Endometrial microvascular endothelial cells (primary cell): ENCODE measurements at regions not wholly inside any gene's neighbourhood (a gene's known extent, or its start where the extent isn't known, plus 50 kb on each side); places are given as distances from the start of the nearest gene placed in this dataset.
"Not testable (repeated sequence)": the region's sequence is repeated elsewhere in the genome, so short reads cannot be mapped to it uniquely, and the experiment has no call there.

Experiments
- in situ Hi-C: cut with HindIII; loops from 2 replicates; pipeline ENCODE4 v1.10.0; 2017; ENCODE audit warnings: low sequenced_read_pairs, low pct_unique_long_range_greater_than_20kb; ENCODE audit errors: inconsistent ontology term

DNA sequence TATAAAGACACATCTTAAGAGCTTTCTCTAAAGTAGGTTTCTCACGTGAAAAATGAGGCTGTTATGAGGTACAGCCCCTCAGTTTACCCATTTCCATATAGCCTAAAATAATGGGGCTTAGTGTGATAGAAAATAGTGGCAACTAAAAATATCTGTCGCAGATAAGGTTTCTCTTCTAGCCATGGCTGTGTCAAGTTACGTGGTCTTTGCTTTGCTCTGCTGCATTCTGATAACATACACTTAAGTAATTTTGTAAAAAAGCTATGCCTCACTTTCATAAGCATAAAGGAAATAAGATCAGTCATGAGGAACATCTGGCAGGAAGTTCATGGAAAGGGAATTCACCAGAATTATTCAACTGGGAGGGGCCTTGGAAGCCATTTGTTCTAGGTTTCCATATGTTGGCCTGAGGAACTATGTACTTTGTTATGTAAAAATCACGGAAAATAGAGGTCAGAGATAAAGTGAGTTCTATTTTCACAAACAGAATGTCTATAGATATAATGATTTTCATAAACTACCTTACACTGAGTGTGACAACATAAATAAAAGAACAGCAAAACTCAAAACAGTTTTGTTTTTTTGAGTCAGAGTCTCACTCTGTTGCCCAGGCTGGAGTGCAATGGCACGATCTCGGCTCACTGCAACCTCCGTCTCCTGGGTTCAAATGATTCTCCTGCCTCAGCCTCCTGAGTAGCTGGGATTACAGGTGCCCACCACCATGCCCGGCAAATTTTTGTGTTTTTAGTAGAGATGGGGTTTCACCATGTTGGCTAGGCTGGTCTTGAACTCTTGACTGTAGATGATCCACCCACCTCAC, 195.6 kb upstream of the KRR1 start:
- in situ Hi-C loops = loop anchor here (25.0 kb wide), 1 partner anchor 330 kb away; the partner anchor contains the start of gene PHLDA1

- in situ Hi-C loops = loop anchor here (25.0 kb wide), 1 partner anchor 331 kb away; the partner anchor contains the start of gene PHLDA1
These were observed 194.6 kb upstream of the KRR1 start for GRCh38 chr12:75705749-75706711.

DNA sequence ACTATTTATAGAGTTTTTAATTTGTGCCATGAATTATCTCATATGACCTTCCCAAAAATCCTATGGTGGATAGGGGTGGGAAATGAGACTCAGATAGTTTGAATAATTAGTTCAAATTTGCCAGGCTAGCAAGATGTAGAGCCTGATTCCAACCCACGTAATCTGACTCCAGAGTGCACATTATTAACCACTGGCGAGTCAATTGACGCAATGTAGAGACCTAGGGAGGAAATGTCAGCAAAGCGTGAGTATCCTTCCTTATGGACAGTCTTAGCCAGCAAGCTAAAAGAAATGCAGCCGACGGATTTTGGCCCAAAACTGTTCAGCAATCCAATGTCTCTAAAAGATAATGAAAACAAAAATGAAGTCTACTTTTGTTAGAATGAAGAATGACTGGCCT, 193.3 kb upstream of the KRR1 start:
- in situ Hi-C loops = loop anchor here (25.0 kb wide), 1 partner anchor 333 kb away; the partner anchor contains the start of gene PHLDA1

DNA sequence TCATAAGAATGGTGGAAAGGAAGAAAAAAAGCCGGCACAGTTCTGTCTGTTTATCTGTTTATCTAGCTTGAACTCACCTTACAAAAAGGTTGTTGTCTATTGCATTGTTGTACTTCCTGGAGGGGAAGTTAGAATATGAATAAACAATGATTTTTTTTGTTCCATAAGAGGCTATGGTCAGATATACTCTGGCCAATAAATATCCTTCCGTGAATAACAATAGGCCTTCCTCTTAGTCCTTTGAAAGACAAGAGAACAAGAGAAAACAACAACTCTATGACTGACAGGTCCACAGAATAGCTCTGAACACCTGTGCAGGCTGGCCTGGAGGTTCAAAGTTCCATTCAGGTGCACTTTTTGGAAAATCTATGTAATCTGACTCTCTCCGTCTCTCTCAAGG, 192.8 kb upstream of the KRR1 start:
- in situ Hi-C loops = loop anchor here (25.0 kb wide), 1 partner anchor 333 kb away; the partner anchor contains the start of gene PHLDA1

DNA sequence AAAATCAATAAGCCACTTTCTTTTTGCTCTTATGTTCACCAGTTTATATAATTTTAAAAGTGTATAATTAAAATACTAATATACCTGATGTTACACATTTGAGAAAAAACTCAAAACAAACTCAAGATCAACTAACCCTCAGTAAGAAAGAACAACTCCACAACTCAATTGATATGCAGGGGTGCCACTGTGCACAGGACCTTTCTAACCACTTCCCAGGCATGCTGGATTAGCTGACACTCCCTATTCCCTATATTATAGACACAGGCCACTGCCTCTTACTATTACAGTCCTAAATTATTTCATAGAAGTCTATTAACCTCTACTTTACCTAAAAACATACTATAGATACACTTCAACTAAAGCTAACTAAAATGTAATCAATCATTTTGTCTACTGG, 191.7 kb upstream of the KRR1 start:
- in situ Hi-C loops = loop anchor here (25.0 kb wide), 1 partner anchor 334 kb away; the partner anchor contains the start of gene PHLDA1

DNA sequence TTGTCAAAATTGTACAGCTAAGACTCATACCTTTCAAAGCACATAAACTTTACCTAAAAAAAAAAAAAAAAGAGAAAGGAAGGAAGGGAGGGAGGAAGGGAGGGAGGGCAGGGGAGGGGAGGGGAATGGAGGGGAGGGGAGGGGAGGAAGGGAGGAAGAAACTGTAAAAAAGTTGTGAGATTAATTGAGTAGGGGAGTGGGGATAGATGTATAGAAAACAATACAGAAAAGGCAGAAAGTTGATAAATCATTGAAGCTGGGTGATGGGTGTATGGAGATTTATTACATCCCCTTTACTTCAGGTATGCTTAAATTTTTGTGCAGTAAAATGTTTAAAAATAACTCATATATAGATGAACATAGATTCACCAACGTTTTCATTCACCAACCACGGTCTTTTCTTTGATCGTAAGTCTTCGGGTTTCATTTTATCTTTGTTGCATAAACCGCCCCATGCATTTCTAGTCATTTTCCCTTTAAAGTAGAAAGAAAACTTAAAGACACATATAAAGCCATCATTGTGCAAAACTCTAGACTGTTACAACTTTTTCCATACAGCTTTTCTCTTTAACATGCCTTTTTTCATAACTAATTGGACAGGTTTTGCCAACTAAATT, 191.2 kb upstream of the KRR1 start:
- in situ Hi-C loops = loop anchor here (25.0 kb wide), 1 partner anchor 335 kb away; the partner anchor contains the start of gene PHLDA1

DNA sequence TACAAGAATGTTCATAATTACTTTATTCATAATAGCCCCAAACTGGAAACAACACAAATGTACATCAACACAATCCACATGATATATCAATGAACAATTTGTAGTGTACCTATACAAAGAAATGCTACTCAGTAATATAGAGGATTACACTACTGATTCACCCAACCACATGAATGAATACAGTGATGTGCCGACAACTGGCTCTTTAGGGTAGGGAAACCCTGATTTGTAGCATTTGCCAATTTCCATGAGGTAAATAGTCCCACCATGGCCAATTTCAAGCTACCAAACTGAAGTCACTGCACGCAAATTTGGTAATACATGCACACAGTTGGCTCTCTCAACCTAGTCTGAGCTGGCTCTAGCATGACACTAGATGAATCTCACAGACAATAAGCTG, 190.4 kb upstream of the KRR1 start:
- in situ Hi-C loops = loop anchor here (25.0 kb wide), 1 partner anchor 335 kb away; the partner anchor contains the start of gene PHLDA1

DNA sequence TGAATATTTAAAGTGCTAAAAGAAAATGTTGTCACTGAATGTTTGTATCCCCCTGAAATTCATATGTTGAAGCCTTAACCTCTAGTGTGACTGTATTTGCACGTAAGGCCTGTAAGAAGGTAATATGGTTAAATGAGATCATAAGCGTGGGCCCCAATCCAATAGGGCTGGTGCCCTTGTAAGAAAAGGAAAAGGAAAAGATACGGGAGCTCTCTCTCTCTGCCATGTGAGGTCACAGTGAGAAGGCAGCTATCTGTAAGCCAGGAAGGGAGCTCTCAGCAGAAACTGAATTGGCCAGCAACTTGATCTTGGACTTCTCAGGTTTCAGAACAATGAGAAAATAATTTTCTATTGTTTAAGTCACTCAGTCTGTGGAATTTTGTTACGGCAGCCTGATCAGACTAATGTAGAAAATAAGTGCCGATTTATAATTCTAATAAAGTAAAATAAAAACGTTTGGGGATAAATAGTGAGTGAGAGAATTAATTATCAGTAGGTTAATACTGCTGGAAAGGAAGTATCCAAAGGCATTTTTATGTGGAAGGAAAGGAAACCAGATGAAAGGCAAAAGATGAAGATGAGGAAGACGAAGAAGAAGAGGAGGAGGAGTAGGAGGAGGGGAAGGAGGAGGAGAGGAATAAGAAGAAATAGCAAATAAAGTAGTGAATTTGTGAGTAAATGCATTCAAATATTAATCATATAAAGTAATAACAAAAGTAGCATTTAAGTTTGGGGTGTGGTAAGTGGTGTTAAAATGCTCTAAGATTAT, 188.5 kb upstream of the KRR1 start:
- in situ Hi-C loops = loop anchor here (25.0 kb wide), 1 partner anchor 337 kb away; the partner anchor contains the start of gene PHLDA1

- in situ Hi-C loops = no loop called here
These were observed 187.8 kb upstream of the KRR1 start for GRCh38 chr12:75699251-75699650.

GRCh38 chr12:75698052-75698451, 186.6 kb upstream of the KRR1 start:
- in situ Hi-C loops = no loop called here

GRCh38 chr12:75695926-75696325, 184.5 kb upstream of the KRR1 start:
- in situ Hi-C loops = no loop called here

- in situ Hi-C loops = no loop called here
These were observed 183.3 kb upstream of the KRR1 start for GRCh38 chr12:75694534-75695268.

- in situ Hi-C loops = no loop called here
These were observed 181.5 kb upstream of the KRR1 start for GRCh38 chr12:75692876-75693275.

DNA sequence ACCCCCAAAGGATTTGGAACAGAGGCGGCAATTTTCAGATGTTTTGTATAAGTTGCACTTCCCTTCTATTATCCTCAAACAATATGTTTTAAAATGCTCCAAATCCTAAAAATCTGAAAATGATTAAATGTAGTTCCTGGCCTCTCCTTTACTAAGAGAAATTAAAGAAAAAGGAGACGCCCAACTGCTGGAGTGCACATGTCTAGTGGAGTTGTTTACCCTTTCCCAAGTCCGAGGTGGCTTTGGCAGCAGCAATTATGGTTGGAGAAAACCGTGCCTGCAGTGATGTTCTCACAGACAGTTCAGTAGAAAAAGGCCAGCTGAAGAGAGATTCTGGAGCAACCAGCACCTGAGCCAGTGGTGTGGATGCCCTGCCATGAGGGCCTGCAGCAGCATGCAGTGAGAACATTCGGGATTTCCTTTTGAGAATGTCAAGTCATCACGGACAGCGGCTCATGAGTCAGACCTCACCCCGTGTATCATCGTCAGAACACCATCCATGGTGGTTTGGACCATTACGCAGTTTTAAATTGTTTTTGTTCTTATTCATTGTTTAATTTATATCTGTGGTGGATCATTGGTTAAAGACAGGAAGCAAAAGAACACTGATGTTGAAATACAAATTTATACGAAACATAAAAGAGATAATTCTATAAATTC, 179.0 kb upstream of the KRR1 start:
- in situ Hi-C loops = no loop called here

- in situ Hi-C loops = not testable (repeated sequence)
These were observed 174.8 kb upstream of the KRR1 start for GRCh38 chr12:75686233-75686632.

GRCh38 chr12:75685617-75686225, 174.3 kb upstream of the KRR1 start:
- in situ Hi-C loops = no loop called here
